GM21825 (cell line): ENCODE measurements at regions not wholly inside any gene's neighbourhood (a gene's known extent, or its start where the extent isn't known, plus 50 kb on each side); places are given as distances from the start of the nearest gene placed in this dataset.
"Not testable (repeated sequence)": the region's sequence is repeated elsewhere in the genome, so short reads cannot be mapped to it uniquely, and the experiment has no call there.

Source experiments
- ATAC-seq: cut with Tn5 transposase; IDR thresholded peaks from one replicate; pipeline ENCODE4 v1.9.1; 2021; ENCODE audit warnings: mild to moderate bottlenecking, moderate library complexity; ENCODE audit not compliant: unreplicated experiment

- ATAC-seq: no peak
Measured at GRCh38 chr10:78335371-78335690, 301.7 kb downstream of the RPS24 start.

- ATAC-seq: no peak
Measured at GRCh38 chr10:78335691-78336401, 302.2 kb downstream of the RPS24 start.

GRCh38 chr10:78336402-78336791, 302.7 kb downstream of the RPS24 start:
- ATAC-seq: no peak

GRCh38 chr10:78337016-78337415, 303.4 kb downstream of the RPS24 start:
- ATAC-seq: no peak

GRCh38 chr10:78337646-78338391, 304.2 kb downstream of the RPS24 start:
- no peak for ATAC-seq

GRCh38 chr10:78338717-78339116, 305.1 kb downstream of the RPS24 start:
- no peak for ATAC-seq

- ATAC-seq: no peak
Measured at GRCh38 chr10:78339251-78339650, 305.6 kb downstream of the RPS24 start.

- ATAC-seq: no peak
Measured at GRCh38 chr10:78341953-78342614, 308.4 kb downstream of the RPS24 start.

- no peak for ATAC-seq
Measured at GRCh38 chr10:78342827-78343653, 309.4 kb downstream of the RPS24 start.

- not testable (repeated sequence) for ATAC-seq
Measured at GRCh38 chr10:78344257-78344656, 310.6 kb downstream of the RPS24 start.

GRCh38 chr10:78345515-78345914, 311.9 kb downstream of the RPS24 start:
- not testable (repeated sequence) for ATAC-seq

- ATAC-seq: no peak
Measured at GRCh38 chr10:78346721-78347120, 313.1 kb downstream of the RPS24 start.

- ATAC-seq: no peak
Measured at GRCh38 chr10:78348411-78349164, 314.9 kb downstream of the RPS24 start.

- no peak for ATAC-seq
Measured at GRCh38 chr10:78349165-78349516, 315.5 kb downstream of the RPS24 start.

- ATAC-seq: no peak
Measured at GRCh38 chr10:78349911-78350663, 316.4 kb downstream of the RPS24 start.

GRCh38 chr10:78351283-78351682, 317.6 kb downstream of the RPS24 start:
- no peak for ATAC-seq

GRCh38 chr10:78351809-78352208, 318.1 kb downstream of the RPS24 start:
- ATAC-seq: no peak

GRCh38 chr10:78353636-78354035, 320.0 kb downstream of the RPS24 start:
- ATAC-seq: no peak

GRCh38 chr10:78354101-78354500, 320.4 kb downstream of the RPS24 start:
- ATAC-seq: no peak
